SK-N-SH treated with all-trans-retinoic acid at 6 μM for 48 hours (cell line): ENCODE measurements at regions not wholly inside any gene's neighbourhood (a gene's known extent, or its start where the extent isn't known, plus 50 kb on each side); places are given as distances from the start of the nearest gene placed in this dataset.
"Not testable (repeated sequence)": the region's sequence is repeated elsewhere in the genome, so short reads cannot be mapped to it uniquely, and the experiment has no call there.

Experiments used
- ATAC-seq: fragments of 200-7000 bp; cut with Tn5 transposase; 3 replicates; pipeline ENCODE4 v1.9.1; 2020; ENCODE audit warnings: mild to moderate bottlenecking, moderate library complexity
- ARNTL ChIP-seq: fragments of 450-650 bp; formaldehyde crosslinking; IDR thresholded peaks from 2 replicates; pipeline ENCODE4 v1.5.0; 2020; ENCODE audit warnings: low read depth, mild to moderate bottlenecking, moderate library complexity, borderline replicate concordance
- CREB5 ChIP-seq: fragments of 250-450 bp; sonication (Bioruptor Pico); IDR thresholded peaks from 2 replicates; pipeline ENCODE4 v1.5.1; 2020; ENCODE audit warnings: low read depth, mild to moderate bottlenecking, moderate library complexity
- CSRNP3 ChIP-seq: fragments of 250-450 bp; sonication (Bioruptor Pico); IDR thresholded peaks from 2 replicates; pipeline ENCODE4 v1.5.1; 2021; ENCODE audit warnings: mild to moderate bottlenecking, moderate library complexity
- ESRRG ChIP-seq: fragments of 250-450 bp; sonication (Bioruptor Pico); IDR thresholded peaks from 2 replicates; pipeline ENCODE4 v1.6.1; 2021; ENCODE audit warnings: mild to moderate bottlenecking
- GLIS3 ChIP-seq: fragments of 250-450 bp; sonication (Bioruptor Pico); IDR thresholded peaks from 2 replicates; pipeline ENCODE4 v1.5.0; 2020; ENCODE audit warnings: mild to moderate bottlenecking, moderate library complexity
- ISL1 ChIP-seq: fragments of 250-450 bp; sonication (Bioruptor Pico); IDR thresholded peaks from 2 replicates; pipeline ENCODE4 v2.1.2; 2022; ENCODE audit warnings: mild to moderate bottlenecking, moderate library complexity
- OSR1 ChIP-seq: fragments of 250-450 bp; sonication (Bioruptor Pico); IDR thresholded peaks from 2 replicates; pipeline ENCODE4 v1.8.0; 2022; ENCODE audit warnings: moderate library complexity, mild to moderate bottlenecking, inconsistent platforms
- POU6F1 ChIP-seq: fragments of 250-450 bp; sonication (Bioruptor Pico); IDR thresholded peaks from 2 replicates; pipeline ENCODE4 v1.8.0; 2021; ENCODE audit warnings: low read depth, mild to moderate bottlenecking, moderate library complexity, borderline replicate concordance
- PPARA ChIP-seq: fragments of 250-450 bp; sonication (Bioruptor Pico); IDR thresholded peaks from 2 replicates; pipeline ENCODE4 v1.5.0; 2020; ENCODE audit warnings: mild to moderate bottlenecking, borderline replicate concordance
- SNAI2 ChIP-seq: fragments of 250-450 bp; sonication (Bioruptor Pico); IDR thresholded peaks from 2 replicates; pipeline ENCODE4 v1.5.0; 2020; ENCODE audit warnings: mild to moderate bottlenecking, moderate library complexity
- TCF4 ChIP-seq: fragments of 250-450 bp; sonication (Bioruptor Pico); IDR thresholded peaks from 2 replicates; pipeline ENCODE4 v1.8.0; 2021; ENCODE audit warnings: mild to moderate bottlenecking, moderate library complexity, borderline replicate concordance
- TOX ChIP-seq: fragments of 250-450 bp; sonication (Bioruptor Pico); IDR thresholded peaks from 2 replicates; pipeline ENCODE4 v1.8.0; 2021; ENCODE audit warnings: mild to moderate bottlenecking, moderate library complexity, borderline replicate concordance
- TSHZ2 ChIP-seq: fragments of 250-450 bp; sonication (Bioruptor Pico); IDR thresholded peaks from 2 replicates; pipeline ENCODE4 v1.5.0; 2020; ENCODE audit warnings: mild to moderate bottlenecking, moderate library complexity
- ZC3H10 ChIP-seq: fragments of 250-450 bp; sonication (Bioruptor Pico); IDR thresholded peaks from 2 replicates; pipeline ENCODE4 v1.5.1; 2021; ENCODE audit warnings: mild to moderate bottlenecking, moderate library complexity
- ZFP3 ChIP-seq: fragments of 250-450 bp; sonication (Bioruptor Pico); IDR thresholded peaks from 2 replicates; pipeline ENCODE4 v1.5.0; 2020; ENCODE audit warnings: mild to moderate bottlenecking, moderate library complexity
- ZFP30 ChIP-seq: fragments of 450-650 bp; formaldehyde crosslinking; IDR thresholded peaks from 2 replicates; pipeline ENCODE4 v1.5.0; 2022; ENCODE audit warnings: mild to moderate bottlenecking, moderate library complexity
- ZNF8 ChIP-seq: fragments of 450-650 bp; formaldehyde crosslinking; IDR thresholded peaks from 2 replicates; pipeline ENCODE4 v1.5.0; 2020; ENCODE audit warnings: mild to moderate bottlenecking, moderate library complexity

GRCh38 chr3:33942483-33943150 lies 144.2 kb downstream of the PDCD6IP start:
- ATAC-seq, result no peak
- TF ChIP-seq SNAI2 (CRISPR knock-in tag) (peak; percentile 28; the same call in 1 of the 2 replicates), GLIS3 (CRISPR knock-in tag) (no peak), ZFP30 (CRISPR knock-in tag) (no peak), TCF4 (peak; percentile 52; the same call in 1 of the 2 replicates), ISL1 (no peak)

- ATAC-seq, result no peak
- TF ChIP-seq ZFP3 (no peak), OSR1 (CRISPR knock-in tag) (no peak), TOX (CRISPR knock-in tag) (no peak), ESRRG (CRISPR knock-in tag) (no peak), CSRNP3 (CRISPR knock-in tag) (no peak), TSHZ2 (CRISPR knock-in tag) (no peak), ISL1 (no peak), ZNF8 (no peak)
These were observed 144.8 kb downstream of the PDCD6IP start for GRCh38 chr3:33943277-33943676.

GRCh38 chr3:33946612-33947011 lies 148.2 kb downstream of the PDCD6IP start:
- not testable (repeated sequence) for ATAC-seq

- no peak for ATAC-seq
- TF ChIP-seq PPARA (CRISPR knock-in tag) (no peak), CSRNP3 (CRISPR knock-in tag) (no peak), TOX (CRISPR knock-in tag) (no peak), ZFP30 (CRISPR knock-in tag) (no peak)
These were observed 149.1 kb downstream of the PDCD6IP start for GRCh38 chr3:33947272-33948195.

- no peak for ATAC-seq
- TF ChIP-seq ZC3H10 (CRISPR knock-in tag) (no peak), CSRNP3 (CRISPR knock-in tag) (no peak), TSHZ2 (CRISPR knock-in tag) (no peak), CREB5 (CRISPR knock-in tag) (no peak), ZNF8 (no peak), ARNTL (CRISPR knock-in tag) (no peak), ISL1 (no peak), POU6F1 (CRISPR knock-in tag) (no peak), ESRRG (CRISPR knock-in tag) (no peak)
These were observed 150.6 kb downstream of the PDCD6IP start for GRCh38 chr3:33949074-33949473.
